OCI-LY3 (cell line): ENCODE measurements at regions not wholly inside any gene's neighbourhood (a gene's known extent, or its start where the extent isn't known, plus 50 kb on each side); places are given as distances from the start of the nearest gene placed in this dataset.

ENCODE experiments used
- H2AFZ ChIP-seq: fragments of 200-600, 300-600 bp; shearing (Covaris generic); 2 replicates; pipeline ENCODE4 v1.6.0; 2014; ENCODE audit warnings: antibody characterized with exemption, low read depth, low read length
- H3K27ac ChIP-seq: fragments of 200-600, 300-600 bp; sonication (generic); 2 replicates; pipeline ENCODE4 v1.5.1; 2014; ENCODE audit warnings: mild to moderate bottlenecking, low read length, moderate library complexity, mixed read lengths
- H3K27me3 ChIP-seq: fragments of 200-600, 300-600 bp; sonication (generic); 2 replicates; pipeline ENCODE4 v1.6.1; 2014; ENCODE audit warnings: low read depth, low read length, mixed read lengths
- H3K36me3 ChIP-seq: fragments of 200-600, 300-600 bp; sonication (generic); replicated peaks from 2 replicates; pipeline ENCODE3; 2014; ENCODE audit warnings: low read depth, low read length, mixed read lengths
- H3K4me1 ChIP-seq: fragments of 300-600, 200-600 bp; sonication (generic); 2 replicates; pipeline ENCODE4 v1.6.1; 2014; ENCODE audit warnings: low read length, mixed read lengths
- H3K4me2 ChIP-seq: fragments of 200-600, 300-600 bp; sonication (generic); 2 replicates; pipeline ENCODE4 v1.6.1; 2014; ENCODE audit warnings: low read length, mixed read lengths
- H3K4me3 ChIP-seq: fragments of 300-600, 200-600 bp; sonication (generic); 2 replicates; pipeline ENCODE4 v1.5.1; 2014; ENCODE audit warnings: antibody characterized with exemption, mild to moderate bottlenecking, low read length, moderate library complexity
- H3K79me2 ChIP-seq: fragments of 300-600, 200-600 bp; shearing (Covaris generic); 2 replicates; pipeline ENCODE4 v1.6.1; 2014; ENCODE audit warnings: mild to moderate bottlenecking, low read length, mixed read lengths
- H3K9ac ChIP-seq: fragments of 300-600, 200-600 bp; shearing (Covaris generic); 2 replicates; pipeline ENCODE4 v1.6.0; 2014; ENCODE audit warnings: mild to moderate bottlenecking, low read length, moderate library complexity
- H3K9me3 ChIP-seq: fragments of 200-600, 300-600 bp; shearing (Covaris generic); 2 replicates; pipeline ENCODE4 v1.6.1; 2014; ENCODE audit warnings: low read length, mixed read lengths; ENCODE audit not compliant: insufficient read depth
- H4K20me1 ChIP-seq: fragments of 200-600, 300-600 bp; sonication (generic); 2 replicates; pipeline ENCODE4 v1.6.1; 2016; ENCODE audit warnings: low read length, mixed read lengths; ENCODE audit not compliant: insufficient read depth
- EZH2phosphoT487 ChIP-seq: fragments of 200-600 bp; shearing (Covaris generic); IDR thresholded peaks from 2 replicates; pipeline ENCODE4 v1.6.1; 2018; ENCODE audit warnings: antibody characterized with exemption, mixed run types, low read depth
- TF ChIP-seq, protein P1 (sequence below): fragments of 200-600, 300-600 bp; sonication (generic); IDR thresholded peaks from 2 replicates; pipeline ENCODE4 v1.5.1; 2014; ENCODE audit warnings: antibody characterized with exemption, low read length, low read depth

DNA sequence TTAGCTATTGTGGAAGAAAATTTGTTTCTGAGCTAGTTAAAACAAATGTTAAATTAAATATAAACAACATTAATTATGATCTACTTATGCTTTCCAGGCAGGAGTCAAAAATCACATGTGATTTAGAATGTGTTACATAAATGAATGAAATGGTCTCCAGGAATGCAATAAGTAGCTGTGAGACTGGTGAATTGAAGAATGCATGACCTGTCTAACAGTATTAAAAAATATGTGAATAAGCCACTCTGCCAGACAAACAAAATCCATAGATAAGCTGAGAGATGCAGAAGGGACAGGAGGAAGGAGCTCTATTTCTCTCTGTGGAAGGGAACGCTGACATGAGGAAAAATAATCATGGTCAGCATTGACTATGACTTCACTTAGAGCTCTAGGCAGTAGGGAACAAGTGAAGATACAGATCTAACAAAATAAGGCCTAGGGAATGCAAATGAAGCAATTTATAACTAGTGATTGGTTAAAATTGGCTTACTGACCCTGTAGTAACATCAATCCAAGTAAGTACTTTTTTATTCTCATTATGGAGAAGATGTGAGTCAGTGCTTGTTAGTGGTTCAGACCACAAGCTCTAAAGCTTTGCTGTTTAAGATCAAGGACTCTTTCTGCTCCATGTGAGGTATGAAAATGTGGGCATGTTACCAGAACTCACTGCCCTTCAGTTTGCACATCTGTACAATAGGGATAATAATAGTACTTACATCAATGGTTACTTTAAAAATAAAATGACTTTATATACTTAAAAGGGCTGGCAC lies 432.6 kb downstream of the MMUT start:
- TF ChIP-seq, protein P1, sequence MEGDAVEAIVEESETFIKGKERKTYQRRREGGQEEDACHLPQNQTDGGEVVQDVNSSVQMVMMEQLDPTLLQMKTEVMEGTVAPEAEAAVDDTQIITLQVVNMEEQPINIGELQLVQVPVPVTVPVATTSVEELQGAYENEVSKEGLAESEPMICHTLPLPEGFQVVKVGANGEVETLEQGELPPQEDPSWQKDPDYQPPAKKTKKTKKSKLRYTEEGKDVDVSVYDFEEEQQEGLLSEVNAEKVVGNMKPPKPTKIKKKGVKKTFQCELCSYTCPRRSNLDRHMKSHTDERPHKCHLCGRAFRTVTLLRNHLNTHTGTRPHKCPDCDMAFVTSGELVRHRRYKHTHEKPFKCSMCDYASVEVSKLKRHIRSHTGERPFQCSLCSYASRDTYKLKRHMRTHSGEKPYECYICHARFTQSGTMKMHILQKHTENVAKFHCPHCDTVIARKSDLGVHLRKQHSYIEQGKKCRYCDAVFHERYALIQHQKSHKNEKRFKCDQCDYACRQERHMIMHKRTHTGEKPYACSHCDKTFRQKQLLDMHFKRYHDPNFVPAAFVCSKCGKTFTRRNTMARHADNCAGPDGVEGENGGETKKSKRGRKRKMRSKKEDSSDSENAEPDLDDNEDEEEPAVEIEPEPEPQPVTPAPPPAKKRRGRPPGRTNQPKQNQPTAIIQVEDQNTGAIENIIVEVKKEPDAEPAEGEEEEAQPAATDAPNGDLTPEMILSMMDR: no peak
- no peak for TF ChIP-seq EZH2phosphoT487

DNA sequence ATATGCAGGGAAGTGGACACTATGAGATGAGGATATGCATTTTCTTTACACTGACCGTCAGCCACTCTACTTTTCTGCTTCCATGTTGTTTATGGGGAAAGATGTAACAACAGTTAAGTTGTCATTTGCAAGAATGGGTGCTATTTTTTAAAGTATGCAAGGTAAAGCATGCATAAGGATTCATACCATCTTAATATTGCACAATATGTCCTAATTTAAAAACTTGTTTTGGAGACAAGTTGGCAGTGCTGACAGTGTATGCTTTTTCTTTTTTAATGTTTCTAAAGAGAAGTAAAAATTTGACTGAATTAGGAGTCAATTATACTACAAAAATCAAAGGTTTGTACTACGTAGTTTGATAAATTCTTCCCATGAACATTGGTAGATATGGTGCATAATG lies 435.4 kb downstream of the MMUT start:
- no peak overlapping the region for H3K4me3 ChIP-seq
- no peak overlapping the region for H2AFZ ChIP-seq
- TF ChIP-seq, protein P1: no peak
- no peak for TF ChIP-seq EZH2phosphoT487
- no peaks in the 10 kb centered on the region for H3K4me1 ChIP-seq
- H3K36me3 ChIP-seq: no peaks in the 10 kb centered on the region
- no peak overlapping the region for H3K27ac ChIP-seq
- no peak overlapping the region for H3K4me2 ChIP-seq
- no peaks in the 10 kb centered on the region for H3K79me2 ChIP-seq
- H3K9me3 ChIP-seq: no peaks in the 10 kb centered on the region
- no peaks in the 10 kb centered on the region for H4K20me1 ChIP-seq
- H3K27me3 ChIP-seq: no peaks in the 10 kb centered on the region
- no peak overlapping the region for H3K9ac ChIP-seq

More for the DNA sequence above, 432.6 kb downstream of the MMUT start:
- Histone ChIP-seq H3K9me3 (no peaks in the 10 kb centered on the region), H3K4me2 (no peak overlapping the region), H3K27ac (no peak overlapping the region), H4K20me1 (no peaks in the 10 kb centered on the region), H3K4me1 (no peaks in the 10 kb centered on the region), H3K36me3 (no peaks in the 10 kb centered on the region), H3K27me3 (no peaks in the 10 kb centered on the region), H3K9ac (no peak overlapping the region), H3K79me2 (no peaks in the 10 kb centered on the region), H3K4me3 (no peak overlapping the region), H2AFZ (no peak overlapping the region)

DNA sequence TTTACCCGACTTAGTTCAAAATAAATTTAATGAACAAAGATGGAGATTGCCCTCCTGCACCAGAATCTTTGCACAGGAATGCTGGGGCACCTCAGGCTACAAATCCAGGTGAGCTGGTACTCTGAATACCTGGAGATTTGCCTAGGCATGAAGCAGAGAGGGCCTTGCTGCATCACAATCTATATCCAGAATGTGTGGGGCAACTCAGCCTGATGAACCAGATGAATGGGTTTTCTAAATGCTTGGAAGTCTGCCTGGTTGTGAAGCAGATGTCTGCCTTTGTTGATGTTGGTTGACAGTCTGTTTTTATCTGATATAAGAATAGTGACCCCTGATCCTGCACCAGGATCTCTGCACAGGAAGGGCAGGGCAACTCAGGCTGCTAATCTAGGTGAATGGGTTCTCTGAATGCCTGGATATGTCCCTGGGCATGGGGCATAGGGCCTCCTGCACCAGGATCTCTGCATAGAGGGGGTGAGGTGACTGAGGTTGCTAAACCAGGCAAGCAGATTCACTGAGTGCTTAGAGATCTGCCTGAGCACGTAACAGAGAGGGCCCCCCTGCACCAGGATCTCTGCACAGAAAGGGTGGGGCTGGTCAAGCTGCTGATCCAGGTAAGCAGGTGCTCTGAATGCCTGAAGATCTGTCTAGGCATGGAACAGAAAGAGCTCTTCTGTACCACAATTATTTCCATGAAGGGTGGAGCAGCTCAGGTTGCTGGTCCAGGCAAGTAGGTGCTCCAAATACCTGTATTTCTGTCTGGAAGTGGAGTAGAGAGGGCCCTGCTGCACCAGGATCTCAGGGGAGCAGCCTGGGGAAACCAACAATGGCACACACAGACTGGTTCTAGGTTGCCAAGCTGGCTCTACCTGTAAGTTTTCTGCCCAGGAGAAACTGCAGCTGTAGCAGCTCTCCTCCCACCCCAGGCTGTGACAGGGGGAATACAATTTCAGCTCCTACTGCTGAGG lies 437.5 kb downstream of the MMUT start:
- no peaks in the 10 kb centered on the region for H3K36me3 ChIP-seq
- no peaks in the 10 kb centered on the region; the same call in 1 of the 2 replicates for H3K9me3 ChIP-seq
- no peak overlapping the region for H3K9ac ChIP-seq
- no peaks in the 10 kb centered on the region for H3K4me1 ChIP-seq
- H3K4me2 ChIP-seq: no peak overlapping the region
- TF ChIP-seq, protein P1: no peak
- no peak for TF ChIP-seq EZH2phosphoT487
- H3K27me3 ChIP-seq: no peaks in the 10 kb centered on the region
- no peak overlapping the region for H3K4me3 ChIP-seq
- no peak overlapping the region for H3K27ac ChIP-seq
- no peak overlapping the region for H2AFZ ChIP-seq
- H4K20me1 ChIP-seq: no peaks in the 10 kb centered on the region
- no peaks in the 10 kb centered on the region for H3K79me2 ChIP-seq

DNA sequence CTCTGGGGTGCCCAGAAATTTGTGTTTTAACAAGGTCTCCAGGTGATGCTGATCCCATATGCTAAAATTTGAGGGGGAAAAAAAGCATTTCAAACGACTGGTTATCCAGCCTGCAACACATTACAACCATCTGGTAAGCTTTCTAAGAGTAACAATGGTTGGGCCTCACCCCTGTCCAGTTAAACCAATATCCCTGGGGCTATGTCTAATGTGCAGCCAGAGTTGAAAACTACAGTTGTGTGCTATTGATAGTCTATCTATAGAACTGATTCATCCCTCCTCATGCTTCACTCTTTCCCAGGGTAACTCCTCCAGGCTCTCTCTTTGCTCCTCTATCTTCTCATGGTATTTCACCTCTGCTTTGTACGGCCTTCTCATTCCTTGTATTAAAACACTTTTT lies 458.3 kb downstream of the MMUT start:
- no peak for TF ChIP-seq EZH2phosphoT487
- TF ChIP-seq, protein P1: no peak
- Histone ChIP-seq H3K4me3 (no peak overlapping the region), H3K9ac (no peak overlapping the region), H4K20me1 (no peaks in the 10 kb centered on the region), H3K9me3 (no peaks in the 10 kb centered on the region), H3K4me1 (peaks cover 9% of the 10 kb centered on the region; the same call in 1 of the 2 replicates), H3K79me2 (no peaks in the 10 kb centered on the region), H2AFZ (no peak overlapping the region), H3K27me3 (no peaks in the 10 kb centered on the region), H3K4me2 (no peak overlapping the region), H3K36me3 (no peaks in the 10 kb centered on the region), H3K27ac (no peak overlapping the region)
